GM18951 (cell line): ENCODE measurements at regions not wholly inside any gene's neighbourhood (a gene's known extent, or its start where the extent isn't known, plus 50 kb on each side); places are given as distances from the start of the nearest gene placed in this dataset.

Experiments used
- POLR2A ChIP-seq: IDR thresholded peaks from 4 replicates; pipeline ENCODE4 v1.6.1; 2011; ENCODE audit warnings: mild to moderate bottlenecking; ENCODE audit not compliant: insufficient read length, insufficient read depth; ENCODE audit errors: extremely low read depth
- in situ Hi-C: fragments of 300-500 bp; cut with MboI; formaldehyde crosslinking; loops from one replicate; pipeline ENCODE4 v1.12.0; 2022; ENCODE audit warnings: low sequenced_read_pairs, mixed read lengths, inconsistent platforms; ENCODE audit not compliant: unreplicated experiment

DNA sequence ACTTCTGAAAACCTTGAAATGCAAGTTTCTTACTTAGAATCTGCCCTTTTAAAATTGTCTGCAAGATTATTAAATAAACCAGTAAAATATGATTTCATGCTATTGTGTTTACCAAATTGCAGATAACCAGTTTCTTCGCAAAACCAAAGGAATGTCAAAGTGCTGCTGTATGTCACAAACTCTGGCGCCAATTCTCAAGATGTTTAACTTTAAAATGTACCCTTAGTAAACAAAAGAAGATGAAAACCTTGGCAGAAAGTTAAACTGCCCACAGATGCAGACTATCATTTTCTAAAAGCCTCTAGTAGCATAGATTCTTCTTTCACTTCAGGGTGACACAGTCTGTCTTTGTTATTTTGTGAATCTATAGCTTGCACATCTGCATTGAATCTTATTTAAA lies 189.2 kb downstream of the SLITRK6 start:
- no peak for TF ChIP-seq POLR2A
- in situ Hi-C loops = no loop called here

DNA sequence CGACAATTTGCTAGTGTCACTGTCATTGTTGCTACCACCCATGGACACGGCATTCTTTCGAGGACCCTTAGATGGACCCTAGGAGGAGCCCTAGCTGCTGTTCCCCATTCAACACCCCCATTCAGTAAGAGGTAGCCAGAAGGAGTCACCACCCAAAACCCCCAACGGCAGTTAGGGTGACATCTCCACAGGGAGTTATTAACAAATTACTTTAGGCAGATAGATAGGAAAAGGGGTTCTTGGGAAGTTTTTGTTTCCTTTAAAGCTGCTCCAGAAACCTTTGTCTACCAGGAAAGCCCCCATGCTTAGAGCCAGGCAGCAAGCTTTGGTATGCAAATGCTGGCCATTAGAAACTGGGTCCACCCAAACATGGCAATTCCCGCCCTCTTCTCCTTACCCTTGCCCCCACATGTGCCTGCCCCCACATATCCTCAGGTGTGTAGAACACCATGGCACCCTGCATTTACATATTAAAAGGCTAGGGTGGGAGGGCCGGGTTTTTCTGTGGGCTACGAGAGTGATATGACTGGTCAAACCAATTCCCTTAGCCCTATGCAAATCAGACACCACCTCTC lies 190.9 kb downstream of the SLITRK6 start:
- in situ Hi-C loops = no loop called here
- TF ChIP-seq POLR2A = no peak

GRCh38 chr13:85603735-85604134 lies 195.5 kb downstream of the SLITRK6 start:
- no peak for TF ChIP-seq POLR2A
- in situ Hi-C loops = no loop called here

DNA sequence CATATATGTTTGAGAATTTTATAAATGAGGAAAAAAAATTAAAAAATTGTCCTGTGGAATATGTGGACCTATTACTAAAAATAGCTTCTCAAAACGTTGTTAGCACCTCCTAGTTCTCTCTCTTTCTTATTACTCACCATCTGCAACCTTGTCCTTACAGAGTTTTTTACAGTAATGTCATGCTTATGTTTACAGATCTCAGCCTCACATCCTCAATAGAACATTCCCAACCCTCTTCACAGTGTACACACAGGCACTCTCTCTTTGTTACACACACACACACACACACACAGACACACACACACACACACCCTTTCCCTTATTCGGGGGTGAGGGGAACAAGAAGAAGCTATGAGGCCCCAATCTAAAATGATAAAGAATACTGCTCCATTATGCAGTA lies 197.7 kb downstream of the SLITRK6 start:
- in situ Hi-C loops = no loop called here
- TF ChIP-seq POLR2A = no peak

- in situ Hi-C loops = no loop called here
- no peak for TF ChIP-seq POLR2A
Observed at GRCh38 chr13:85597790-85598500, 201.3 kb downstream of the SLITRK6 start.

DNA sequence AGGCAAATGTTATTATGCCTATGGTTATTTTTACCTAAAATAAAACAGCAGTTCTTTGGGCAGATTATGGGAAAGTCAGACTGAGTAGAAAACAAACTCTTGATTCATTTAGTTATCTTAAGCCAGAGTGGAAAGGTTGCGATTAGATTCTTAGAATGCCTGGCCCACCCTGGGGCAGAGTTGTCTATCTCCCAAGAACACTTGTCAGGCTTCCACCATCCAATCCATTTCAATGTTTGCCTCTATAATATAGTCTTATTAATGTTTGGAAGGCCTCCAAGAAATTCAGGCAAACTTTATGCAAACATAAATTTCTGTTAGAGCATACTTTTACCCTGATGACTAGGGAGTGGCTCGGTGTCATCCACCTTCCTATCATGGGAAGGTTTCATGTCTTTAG lies 207.0 kb downstream of the SLITRK6 start:
- TF ChIP-seq POLR2A = no peak
- in situ Hi-C loops = no loop called here

GRCh38 chr13:85590231-85590931 lies 208.8 kb downstream of the SLITRK6 start:
- no peak for TF ChIP-seq POLR2A
- in situ Hi-C loops = no loop called here

GRCh38 chr13:85589021-85589420 lies 210.2 kb downstream of the SLITRK6 start:
- no peak for TF ChIP-seq POLR2A
- in situ Hi-C loops = no loop called here

GRCh38 chr13:85588359-85588758 lies 210.9 kb downstream of the SLITRK6 start:
- in situ Hi-C loops = no loop called here
- no peak for TF ChIP-seq POLR2A

DNA sequence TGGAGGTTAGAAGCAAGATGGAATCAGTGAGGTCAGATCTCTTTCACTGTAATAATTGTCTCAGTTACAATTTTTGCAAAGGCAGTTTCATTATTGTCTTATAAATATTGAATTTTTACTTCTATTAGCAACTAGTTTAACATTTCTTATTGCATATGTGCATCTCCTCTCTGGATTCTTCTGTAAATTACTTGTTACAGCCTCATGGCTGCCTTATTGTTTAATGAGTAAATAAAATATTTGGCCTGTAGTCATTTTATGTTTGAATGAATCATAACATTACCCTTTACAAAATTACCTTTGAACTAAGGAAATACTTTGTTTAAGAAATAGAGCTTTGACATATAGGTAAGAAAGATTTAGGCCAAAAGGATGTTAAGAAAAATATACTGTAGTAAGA lies 212.4 kb downstream of the SLITRK6 start:
- TF ChIP-seq POLR2A = no peak
- in situ Hi-C loops = no loop called here

GRCh38 chr13:85586422-85586831 lies 212.8 kb downstream of the SLITRK6 start:
- no peak for TF ChIP-seq POLR2A
- in situ Hi-C loops = no loop called here

- in situ Hi-C loops = no loop called here
- TF ChIP-seq POLR2A = no peak
Observed at GRCh38 chr13:85582890-85583289, 216.3 kb downstream of the SLITRK6 start.

- TF ChIP-seq POLR2A = no peak
- in situ Hi-C loops = no loop called here
Observed at GRCh38 chr13:85575110-85575509, 224.1 kb downstream of the SLITRK6 start.

GRCh38 chr13:85567909-85568308 lies 231.3 kb downstream of the SLITRK6 start:
- TF ChIP-seq POLR2A = no peak
- in situ Hi-C loops = no loop called here

DNA sequence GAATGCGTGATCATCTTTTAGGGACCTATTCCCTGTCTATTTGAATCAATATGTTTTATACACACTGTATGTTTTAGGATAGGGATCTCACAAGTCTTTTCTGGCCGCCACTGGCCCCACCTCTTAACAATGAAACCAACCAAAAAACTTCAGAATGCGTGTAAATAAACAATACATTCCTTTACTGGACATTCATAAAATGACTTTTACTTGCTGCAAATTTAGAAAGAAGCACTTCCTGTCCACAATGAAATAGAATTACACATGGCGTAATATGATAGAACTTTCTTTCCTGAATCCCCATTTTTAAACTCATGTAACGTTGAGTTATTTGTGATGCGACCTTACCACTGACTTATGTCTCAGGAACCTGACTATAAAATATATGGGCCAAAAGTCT lies 233.6 kb downstream of the SLITRK6 start:
- TF ChIP-seq POLR2A = no peak
- in situ Hi-C loops = no loop called here
